HCT116 (cell line): ENCODE measurements at regions not wholly inside any gene's neighbourhood (a gene's known extent, or its start where the extent isn't known, plus 50 kb on each side); places are given as distances from the start of the nearest gene placed in this dataset.

Experiments
- ATAC-seq: fragments of 200-7000 bp; cut with Tn5 transposase; 2 replicates; pipeline ENCODE4 v1.9.1; 2020; ENCODE audit warnings: mild to moderate bottlenecking, moderate library complexity
- BruUV-seq: library from RNA; stranded (reverse); fragments of 400-500 nt; replicated peaks from 2 replicates; lab custom pipeline; 2021; lab: Mats Ljungman, UMichigan
- CTCF ChIA-PET: fragments of 300-600 bp; sonication (Branson Sonifier 250); formaldehyde crosslinking; loops from one replicate; lab custom pipeline; 2021; ENCODE audit warnings: antibody characterized with exemption; lab: Charles Lee
- POLR2A ChIA-PET: fragments of 300-600, 350-600 bp; sonication (Branson Sonifier 250); formaldehyde crosslinking; loops from one replicate; lab custom pipeline; 2021; ENCODE audit warnings: antibody characterized with exemption; lab: Charles Lee
- RAD21 ChIA-PET, 2 experiments: fragments of 300-600 bp; sonication (Branson Sonifier 250); formaldehyde crosslinking; loops; one replicate each; lab custom pipeline; 2023; ENCODE audit warnings: low total read pairs in 2 of 2; ENCODE audit not compliant: uncharacterized antibody in 2 of 2, unreplicated experiment in 2 of 2, low non-redundant PET in 1 of 2; lab: Charles Lee
- DNase-seq: peaks from one replicate; pipeline ENCODE4 v3.0.0-alpha.2; 2010; ENCODE audit warnings: low read depth, low spot score
- H2AFZ ChIP-seq: fragments of 200-600 bp; shearing (Covaris generic), sonication (generic); 2 replicates; pipeline ENCODE4 v1.6.1; 2017; ENCODE audit warnings: low read depth, mixed run types, mixed read lengths, antibody characterized with exemption, low read length; ENCODE audit not compliant: poor library complexity, severe bottlenecking
- H3K27ac ChIP-seq: 2 replicates; pipeline ENCODE4 v1.5.1; 2012; ENCODE audit warnings: low read depth, low read length
- H3K27me3 ChIP-seq: fragments of 200-600 bp; sonication (generic); 2 replicates; pipeline ENCODE4 v1.6.1; 2016; ENCODE audit warnings: mixed run types, low read length, mixed read lengths; ENCODE audit not compliant: insufficient read depth
- H3K36me3 ChIP-seq, 2 experiments: fragments of 200-500 bp in 1 of 2; fragments of 200-600 bp in 1 of 2; sonication (Bioruptor generic) in 1 of 2; sonication (generic) in 1 of 2; 2 replicates each; pipeline versions ENCODE4 v1.5.1 to v1.6.1; 2014 to 2016; ENCODE audit warnings: low read length in 2 of 2, inconsistent platforms in 1 of 2, mixed read lengths in 1 of 2, mixed run types in 1 of 2; ENCODE audit not compliant: insufficient read depth in 2 of 2, control insufficient read depth in 1 of 2
- H3K4me1 ChIP-seq, 2 experiments: fragments of 200-600 bp in 1 of 2; sonication (generic) in 1 of 2; 2 replicates each; pipeline versions ENCODE4 v1.5.1 to v1.6.1; 2012 to 2017; ENCODE audit warnings: low read length in 2 of 2, inconsistent platforms in 1 of 2, mild to moderate bottlenecking in 1 of 2, mixed read lengths in 1 of 2, mixed run types in 1 of 2, moderate library complexity in 1 of 2; ENCODE audit not compliant: insufficient read depth in 2 of 2, control insufficient read depth in 1 of 2
- H3K4me2 ChIP-seq: fragments of 200-600 bp; sonication (generic); 2 replicates; pipeline ENCODE4 v1.6.1; 2017; ENCODE audit warnings: mixed run types, low read length, mixed read lengths
- H3K4me3 ChIP-seq, 2 experiments: fragments of 200-600 bp in 1 of 2; sonication (generic) in 1 of 2; replicated peaks in 1 of 2; 2 replicates each; pipeline ENCODE4 v1.5.1; 2011 to 2016; ENCODE audit warnings: low read length in 2 of 2, control low read depth in 1 of 2, low read depth in 1 of 2, mild to moderate bottlenecking in 1 of 2, mixed read lengths in 1 of 2, mixed run types in 1 of 2
- H3K79me2 ChIP-seq: fragments of 200-600 bp; sonication (generic); 2 replicates; pipeline ENCODE4 v1.6.1; 2017; ENCODE audit warnings: mild to moderate bottlenecking, mixed run types, low read length, moderate library complexity, mixed read lengths; ENCODE audit not compliant: insufficient read depth
- H3K9ac ChIP-seq: fragments of 200-600 bp; sonication (generic); 2 replicates; pipeline ENCODE4 v1.6.1; 2016; ENCODE audit warnings: low read length, mixed read lengths
- H3K9me2 ChIP-seq: fragments of 200-600 bp; sonication (generic), shearing (Covaris generic); 2 replicates; pipeline ENCODE4 v1.6.1; 2017; ENCODE audit warnings: mixed run types, mild to moderate bottlenecking, moderate library complexity; ENCODE audit not compliant: insufficient read depth
- H3K9me3 ChIP-seq, 2 experiments: fragments of 200-500 bp in 1 of 2; fragments of 200-600 bp in 1 of 2; sonication (Bioruptor generic) in 1 of 2; sonication (generic) in 1 of 2; 2 replicates each; pipeline ENCODE4 v1.6.1; 2014 to 2017; ENCODE audit warnings: low read length in 2 of 2, mixed read lengths in 2 of 2, inconsistent platforms in 1 of 2, low read depth in 1 of 2, mild to moderate bottlenecking in 1 of 2, mixed run types in 1 of 2, moderate library complexity in 1 of 2; ENCODE audit not compliant: control insufficient read depth in 1 of 2, insufficient read depth in 1 of 2
- H4K20me1 ChIP-seq: fragments of 200-600 bp; sonication (generic), shearing (Covaris generic); 2 replicates; pipeline ENCODE4 v1.6.1; 2017; ENCODE audit warnings: mixed run types, mild to moderate bottlenecking, moderate library complexity; ENCODE audit not compliant: insufficient read depth
- CBX3 ChIP-seq: IDR thresholded peaks from 2 replicates; pipeline ENCODE4 v1.6.1; 2012; ENCODE audit warnings: low read depth
- CEBPB ChIP-seq: IDR thresholded peaks from 2 replicates; pipeline ENCODE4 v1.6.1; 2012; ENCODE audit warnings: low read depth
- EZH2phosphoT487 ChIP-seq: fragments of 200-600 bp; IDR thresholded peaks from 2 replicates; pipeline ENCODE4 v1.6.1; 2018; ENCODE audit warnings: antibody characterized with exemption, borderline replicate concordance
- FOSL1 ChIP-seq: IDR thresholded peaks from 2 replicates; pipeline ENCODE4 v1.6.1; 2012; ENCODE audit warnings: low read depth
- JUND ChIP-seq: IDR thresholded peaks from 2 replicates; pipeline ENCODE4 v1.6.1; 2012
- POLR2A ChIP-seq: IDR thresholded peaks from 2 replicates; pipeline ENCODE4 v1.7.0; 2011; ENCODE audit warnings: borderline replicate concordance; ENCODE audit not compliant: insufficient read depth, insufficient read length; ENCODE audit errors: extremely low read depth
- POLR2AphosphoS5 ChIP-seq: IDR thresholded peaks from 2 replicates; pipeline ENCODE4 v1.6.1; 2011; ENCODE audit warnings: mild to moderate bottlenecking, low read depth, low read length, moderate library complexity
- RAD21 ChIP-seq: IDR thresholded peaks from 2 replicates; pipeline ENCODE4 v1.6.1; 2012; ENCODE audit warnings: low read depth, mild to moderate bottlenecking
- SP1 ChIP-seq: IDR thresholded peaks from 2 replicates; pipeline ENCODE4 v1.6.1; 2012; ENCODE audit warnings: low read depth
- TCF7L2 ChIP-seq: IDR thresholded peaks from 2 replicates; pipeline ENCODE4 v1.7.0; 2011; ENCODE audit warnings: borderline replicate concordance, inconsistent platforms; ENCODE audit not compliant: insufficient read depth, insufficient read length; ENCODE audit errors: extremely low read depth
- YY1 ChIP-seq: IDR thresholded peaks from 2 replicates; pipeline ENCODE4 v1.6.1; 2011; ENCODE audit warnings: low read length, low read depth, moderate library complexity, mild to moderate bottlenecking; ENCODE audit not compliant: insufficient replicate concordance; ENCODE audit errors: extremely low read depth
- ZFX ChIP-seq: fragments of 450-650 bp; IDR thresholded peaks from 2 replicates; pipeline ENCODE4 v1.6.1; 2017
- ZNF274 ChIP-seq: fragments of 200-500 bp; sonication (Bioruptor generic); IDR thresholded peaks from 2 replicates; pipeline ENCODE4 v1.6.1; 2014; ENCODE audit warnings: mild to moderate bottlenecking, low read depth, low read length, inconsistent platforms
- intact Hi-C: fragments of 100-400 bp; cut with micrococcal nuclease; formaldehyde crosslinking; loops from 2 replicates; pipeline ENCODE4 v1.10.0; 2022
- TF ChIP-seq, protein P1 (sequence below): IDR thresholded peaks from 2 replicates; pipeline ENCODE4 v1.6.1; 2012
- TF ChIP-seq, protein P2 (sequence below), 3 experiments: fragments of 200-600 bp in 1 of 3; sonication (generic) in 1 of 3; IDR thresholded peaks in 2 of 3; conservative IDR thresholded peaks in 1 of 3; 2 replicates each; pipeline ENCODE4 v1.5.1; 2012 to 2017; ENCODE audit warnings: low read depth in 2 of 3, low read length in 2 of 3, antibody characterized with exemption in 1 of 3, borderline replicate concordance in 1 of 3, control low read depth in 1 of 3, mild to moderate bottlenecking in 1 of 3, mixed read lengths in 1 of 3, mixed run types in 1 of 3, moderate library complexity in 1 of 3; ENCODE audit not compliant: insufficient read depth in 1 of 3

DNA sequence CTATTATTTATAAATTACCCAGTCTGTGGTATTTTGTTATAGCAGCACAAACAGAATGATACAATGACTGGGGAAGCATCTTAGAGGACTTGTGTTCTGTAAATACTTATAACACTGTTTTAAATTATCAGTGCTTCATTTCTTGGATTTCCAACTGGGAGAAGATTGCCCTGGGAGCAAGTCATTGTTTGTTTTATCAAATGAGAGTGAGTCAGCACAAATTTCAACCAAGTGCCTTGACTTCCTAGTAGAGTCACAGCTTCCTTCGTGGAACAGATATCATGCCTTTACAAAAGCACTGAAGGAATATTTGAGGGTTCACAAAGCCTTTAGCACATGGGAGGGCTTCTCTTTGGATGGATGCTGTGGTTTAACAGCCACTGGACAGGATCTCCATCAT is 234.1 kb downstream of the KTN1 start:
- ATAC-seq (no peak), DNase-seq (no peak)
- no peak overlapping the region for H3K4me2 ChIP-seq
- intact Hi-C loops = no loop called here
- TF ChIP-seq ZNF274 (no peak), RAD21 (no peak), POLR2AphosphoS5 (no peak), CEBPB (no peak), ZFX (no peak), CBX3 (no peak)
- TF ChIP-seq, protein P1, sequence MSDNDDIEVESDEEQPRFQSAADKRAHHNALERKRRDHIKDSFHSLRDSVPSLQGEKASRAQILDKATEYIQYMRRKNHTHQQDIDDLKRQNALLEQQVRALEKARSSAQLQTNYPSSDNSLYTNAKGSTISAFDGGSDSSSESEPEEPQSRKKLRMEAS = no peak
- TF ChIP-seq, protein P2, sequence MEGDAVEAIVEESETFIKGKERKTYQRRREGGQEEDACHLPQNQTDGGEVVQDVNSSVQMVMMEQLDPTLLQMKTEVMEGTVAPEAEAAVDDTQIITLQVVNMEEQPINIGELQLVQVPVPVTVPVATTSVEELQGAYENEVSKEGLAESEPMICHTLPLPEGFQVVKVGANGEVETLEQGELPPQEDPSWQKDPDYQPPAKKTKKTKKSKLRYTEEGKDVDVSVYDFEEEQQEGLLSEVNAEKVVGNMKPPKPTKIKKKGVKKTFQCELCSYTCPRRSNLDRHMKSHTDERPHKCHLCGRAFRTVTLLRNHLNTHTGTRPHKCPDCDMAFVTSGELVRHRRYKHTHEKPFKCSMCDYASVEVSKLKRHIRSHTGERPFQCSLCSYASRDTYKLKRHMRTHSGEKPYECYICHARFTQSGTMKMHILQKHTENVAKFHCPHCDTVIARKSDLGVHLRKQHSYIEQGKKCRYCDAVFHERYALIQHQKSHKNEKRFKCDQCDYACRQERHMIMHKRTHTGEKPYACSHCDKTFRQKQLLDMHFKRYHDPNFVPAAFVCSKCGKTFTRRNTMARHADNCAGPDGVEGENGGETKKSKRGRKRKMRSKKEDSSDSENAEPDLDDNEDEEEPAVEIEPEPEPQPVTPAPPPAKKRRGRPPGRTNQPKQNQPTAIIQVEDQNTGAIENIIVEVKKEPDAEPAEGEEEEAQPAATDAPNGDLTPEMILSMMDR (IDR thresholded peaks at IDR 0.05 in 2 of 3, conservative IDR thresholded peaks at IDR 0.05 in 1 of 3; ENCODE audit: borderline replicate concordance in 1 of 3, insufficient read depth in 1 of 3, low read depth in 2 of 3, low read length in 2 of 3) = no peak
- H3K9ac ChIP-seq = no peak overlapping the region
- no peak overlapping the region for H2AFZ ChIP-seq
- no peaks in the 10 kb centered on the region for H4K20me1 ChIP-seq
- H3K9me3 ChIP-seq = no peaks in the 10 kb centered on the region
- no peak overlapping the region for H3K27ac ChIP-seq
- no peaks in the 10 kb centered on the region for H3K9me2 ChIP-seq
- no peak overlapping the region for H3K4me3 ChIP-seq
- peaks cover 0 to 6% of the 10 kb centered on the region in 2 experiments; a peak in 1 of 4 replicates for H3K4me1 ChIP-seq
- no peaks in the 10 kb centered on the region for H3K36me3 ChIP-seq
- H3K27me3 ChIP-seq = no peaks in the 10 kb centered on the region
- no TSS peak for BruUV-seq
- ChIA-PET CTCF (interaction anchor here (1.1 kb wide), 1 partner anchor 11 kb away, joined by 3 read pairs; no protein-coding TSS in a partner anchor), POLR2A (no interaction called here), RAD21 (no interaction called here)
- H3K79me2 ChIP-seq = no peaks in the 10 kb centered on the region

DNA sequence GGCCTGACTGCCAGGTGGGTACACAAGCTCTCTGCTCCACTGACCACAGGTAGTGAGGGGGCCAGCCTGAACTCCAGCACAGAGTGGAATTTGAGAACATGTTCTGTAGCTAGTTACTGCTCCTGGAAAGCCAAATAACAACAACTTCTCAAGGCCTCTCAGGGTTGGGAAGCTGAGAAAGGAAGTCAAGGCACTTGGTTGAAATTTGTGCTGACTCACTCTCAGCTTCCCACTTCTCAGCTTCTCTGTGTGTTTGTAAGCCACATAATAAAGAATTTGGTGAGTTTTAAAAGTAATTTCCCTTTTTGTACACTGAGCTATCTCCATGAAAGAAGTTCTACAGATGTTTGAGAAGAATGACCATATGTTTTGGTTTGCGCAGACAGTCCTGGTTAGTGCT is 234.9 kb downstream of the KTN1 start:
- Histone ChIP-seq H3K36me3 (no peaks in the 10 kb centered on the region), H3K4me1 (peaks cover 0 to 6% of the 10 kb centered on the region in 2 experiments; a peak in 1 of 4 replicates), H2AFZ (no peak overlapping the region), H3K4me2 (no peak overlapping the region), H3K4me3 (no peak overlapping the region), H3K27ac (no peak overlapping the region), H3K27me3 (no peaks in the 10 kb centered on the region), H3K9me2 (no peaks in the 10 kb centered on the region), H3K79me2 (no peaks in the 10 kb centered on the region), H4K20me1 (no peaks in the 10 kb centered on the region), H3K9me3 (no peaks in the 10 kb centered on the region), H3K9ac (no peak overlapping the region)
- RAD21 ChIA-PET = no interaction called here
- BruUV-seq = no TSS peak
- CTCF ChIA-PET = interaction anchor here (1.1 kb wide), 1 partner anchor 11 kb away, joined by 3 read pairs; no protein-coding TSS in a partner anchor
- intact Hi-C loops = no loop called here
- DNase-seq (no peak), ATAC-seq (no peak)
- POLR2A ChIA-PET = no interaction called here
- TF ChIP-seq SP1 = no peak
- TF ChIP-seq JUND = no peak
- no peak for TF ChIP-seq YY1
- no peak for TF ChIP-seq POLR2A
- no peak for TF ChIP-seq FOSL1
- TF ChIP-seq, protein P1 = no peak
- no peak for TF ChIP-seq TCF7L2
- TF ChIP-seq, protein P2 (IDR thresholded peaks at IDR 0.05 in 2 of 3, conservative IDR thresholded peaks at IDR 0.05 in 1 of 3; ENCODE audit: borderline replicate concordance in 1 of 3, insufficient read depth in 1 of 3, low read depth in 2 of 3, low read length in 2 of 3) = no peak
- TF ChIP-seq ZNF274 = no peak
- no peak for TF ChIP-seq CBX3
- TF ChIP-seq EZH2phosphoT487 = no peak
